ENCODE measurements at regions not wholly inside any gene's neighbourhood (a gene's known extent, or its start where the extent isn't known, plus 50 kb on each side); places are given as distances from the start of the nearest gene placed in this dataset.
"Not testable (repeated sequence)": the region's sequence is repeated elsewhere in the genome, so short reads cannot be mapped to it uniquely, and the experiment has no call there.

- DNase-seq = no peak
Observed at GRCh38 chr4:38280323-38280706, 320.1 kb downstream of the PTTG2 start.

DNA sequence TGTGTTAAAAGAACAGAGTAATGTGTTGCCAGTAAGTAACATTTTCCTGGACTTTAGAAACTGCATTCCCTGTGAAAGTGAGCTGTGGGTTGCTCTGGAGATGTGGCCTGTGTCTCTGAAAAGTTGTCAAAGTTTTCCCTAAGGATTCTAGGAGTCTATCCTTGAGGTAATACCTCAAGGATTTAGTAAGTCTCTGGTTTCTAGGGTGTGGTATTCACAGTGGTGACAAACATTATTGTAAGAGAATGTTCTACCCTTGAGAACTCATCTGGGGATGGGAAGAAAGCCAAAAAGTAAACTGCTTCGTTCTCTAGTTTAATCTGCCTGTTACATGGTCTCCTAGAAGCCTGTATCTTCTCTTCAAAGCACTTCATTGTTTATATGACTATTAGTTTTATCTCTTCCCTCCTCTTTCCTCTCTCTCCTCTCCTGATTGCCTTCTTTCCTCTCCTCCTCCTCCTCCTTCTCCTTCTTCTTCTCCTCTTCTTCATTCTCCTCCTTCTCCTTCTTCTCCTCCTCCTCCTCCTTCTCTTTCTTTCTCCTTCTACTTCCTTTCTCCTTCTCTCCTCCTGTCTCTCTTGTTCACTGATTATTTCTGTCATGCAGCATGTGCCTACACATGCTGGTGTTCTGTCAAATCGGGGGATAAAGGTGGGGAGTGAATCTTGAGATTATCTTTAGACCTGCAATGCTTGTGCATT lies 321.3 kb downstream of the PTTG2 start:
- DNase-seq = no peak

DNA sequence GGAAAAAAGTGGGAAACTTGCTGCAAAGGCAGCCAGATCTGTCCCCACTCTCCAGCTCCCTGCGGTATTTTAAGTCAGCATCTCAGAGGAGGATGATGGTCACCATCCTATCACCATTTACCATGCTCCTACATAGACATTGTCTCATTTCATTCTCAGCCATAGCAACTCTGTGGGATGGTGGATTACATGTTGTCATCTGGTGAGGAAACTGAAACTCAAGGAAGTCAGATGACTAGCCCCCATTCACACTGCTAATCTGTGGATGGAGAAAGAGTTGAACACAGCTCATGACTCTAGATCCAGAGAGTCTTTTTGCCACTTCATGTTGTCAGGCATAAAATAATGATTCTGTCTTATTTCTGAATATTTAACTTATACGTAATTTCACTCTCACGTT lies 323.5 kb downstream of the PTTG2 start:
- DNase-seq = no peak

DNA sequence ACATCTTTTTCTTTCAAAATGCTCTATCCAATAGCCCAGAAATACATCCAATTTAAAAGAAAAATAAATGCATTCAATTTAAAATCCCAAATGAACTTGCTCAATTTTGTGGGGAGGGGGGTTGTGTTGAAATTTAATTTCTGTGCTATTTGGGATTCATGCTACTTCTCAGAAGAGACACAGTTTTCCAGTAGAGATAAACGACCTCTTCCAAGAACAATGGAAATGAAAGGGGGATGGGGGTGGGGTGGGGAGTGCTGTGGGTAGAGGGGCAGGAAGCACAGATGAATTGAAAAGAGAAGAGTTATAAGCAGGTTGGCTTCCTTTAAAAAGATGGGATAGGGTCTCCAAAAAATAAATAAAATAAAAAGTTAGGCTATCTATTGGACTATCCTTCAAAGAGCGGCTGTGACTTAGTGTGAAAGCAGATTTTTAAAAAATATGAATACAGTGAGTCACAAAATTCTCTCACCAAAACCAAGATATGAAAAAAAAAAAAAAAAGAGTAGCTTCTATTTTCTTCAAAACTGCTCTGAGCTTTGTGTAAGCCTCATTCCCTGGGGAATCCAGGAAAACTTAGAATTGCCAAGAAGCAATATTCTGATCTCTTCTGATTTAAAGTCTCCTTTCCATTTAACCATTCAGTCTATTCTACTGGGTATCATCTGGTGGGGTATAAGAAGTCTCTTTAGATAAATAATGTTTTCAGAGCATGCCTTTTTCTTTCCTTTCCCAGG lies 324.3 kb downstream of the PTTG2 start:
- no peak for DNase-seq

DNA sequence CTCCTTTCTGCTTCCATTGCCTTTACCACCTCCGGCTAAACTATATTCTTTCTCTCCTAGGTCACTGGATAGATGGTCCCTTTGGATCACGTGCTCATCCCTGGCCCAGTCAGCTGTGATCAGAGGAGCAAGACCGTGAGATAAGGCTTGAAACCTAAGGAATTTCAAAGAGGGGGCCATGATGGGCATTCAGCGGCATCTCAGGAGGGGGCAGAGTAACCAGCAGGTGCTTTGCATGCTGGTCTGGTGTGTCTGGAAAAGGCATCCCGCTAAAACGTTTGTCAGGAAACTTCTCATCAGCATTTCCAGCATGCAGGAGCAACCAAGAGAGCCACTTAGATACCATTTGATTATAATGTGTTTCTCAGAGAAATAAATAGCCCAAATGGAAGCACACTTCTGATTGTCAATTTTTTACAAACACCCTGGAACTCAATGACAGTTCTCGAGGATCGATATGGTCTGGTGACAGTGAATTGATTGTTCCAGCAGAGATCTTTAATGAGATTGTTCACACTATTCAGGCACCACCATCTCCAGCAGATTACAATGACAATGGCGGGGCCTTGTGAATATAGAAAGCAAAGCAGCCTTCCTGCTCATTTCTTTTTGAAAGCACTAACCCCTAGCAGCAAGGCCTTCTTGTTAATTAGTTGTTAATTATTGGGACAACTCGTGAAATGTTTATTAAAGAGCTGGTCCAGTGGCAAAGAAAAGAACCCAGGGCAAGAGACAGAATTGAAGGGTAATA lies 327.1 kb downstream of the PTTG2 start:
- no peak for DNase-seq

DNA sequence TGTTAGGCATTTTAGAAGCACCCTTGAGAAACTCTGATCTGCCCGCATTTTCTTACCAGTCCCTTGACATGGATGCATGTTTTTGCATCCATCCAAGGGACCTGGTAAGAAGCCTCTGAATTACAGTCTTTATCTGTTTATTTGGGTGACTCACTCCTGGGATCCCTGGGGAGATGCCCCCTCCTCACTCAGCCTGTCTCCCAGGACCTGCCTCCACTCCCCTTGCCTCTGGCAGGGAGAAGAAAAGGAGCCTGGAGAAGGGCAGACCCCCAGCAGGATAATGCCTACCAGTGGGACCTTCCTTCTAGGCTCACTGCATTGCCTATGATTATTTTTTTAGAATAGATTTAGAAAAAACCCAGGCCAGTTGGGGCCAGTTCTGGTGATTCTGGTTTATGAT lies 329.4 kb downstream of the PTTG2 start:
- DNase-seq = no peak

- no peak for DNase-seq
Observed at GRCh38 chr4:38290366-38290765, 330.2 kb downstream of the PTTG2 start.

DNA sequence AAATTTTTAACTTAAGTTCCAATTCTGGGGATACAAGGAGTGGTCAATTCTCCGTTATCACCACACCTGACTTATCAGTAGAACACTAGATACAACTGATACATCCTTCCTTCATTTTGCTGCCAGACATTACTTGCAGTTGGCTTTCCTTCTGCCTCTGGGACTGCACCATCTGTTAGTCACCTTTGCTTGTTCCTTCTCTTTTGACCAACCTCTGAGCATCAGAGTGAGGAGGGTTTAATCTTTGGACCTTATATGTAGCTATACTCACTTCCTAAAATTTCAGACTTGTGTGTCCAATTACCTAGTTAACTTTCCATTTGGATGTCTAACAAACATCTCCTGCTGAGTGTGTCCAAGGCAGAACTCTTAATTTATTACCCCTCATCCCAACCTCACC lies 330.7 kb downstream of the PTTG2 start:
- no peak for DNase-seq

DNA sequence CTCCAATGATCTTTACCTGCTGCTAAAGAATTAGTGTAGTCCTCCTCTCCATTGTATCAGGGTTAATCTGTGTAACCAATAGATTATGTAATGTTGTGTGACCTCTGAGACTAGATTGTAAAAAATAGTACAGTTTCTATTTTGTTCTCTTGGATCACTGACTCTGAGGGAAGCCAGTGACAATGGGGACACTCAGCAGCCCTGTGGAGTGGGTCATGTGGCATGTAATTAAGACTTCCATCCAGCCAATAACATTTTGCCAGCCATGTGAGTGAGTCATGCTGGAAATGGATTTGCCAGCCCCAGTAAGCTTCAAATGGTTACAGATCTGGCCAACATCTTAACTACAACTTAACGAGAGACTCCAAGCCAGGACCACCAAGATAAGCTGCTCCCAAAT lies 332.3 kb downstream of the PTTG2 start:
- DNase-seq = no peak

- DNase-seq = no peak
Observed at GRCh38 chr4:38294238-38294637, 334.0 kb downstream of the PTTG2 start.

- DNase-seq = no peak
Observed at GRCh38 chr4:38297061-38297460, 336.9 kb downstream of the PTTG2 start.

GRCh38 chr4:38298868-38299713 lies 338.9 kb downstream of the PTTG2 start:
- no peak for DNase-seq

- DNase-seq = no peak
Observed at GRCh38 chr4:38302910-38303309, 342.7 kb downstream of the PTTG2 start.

DNA sequence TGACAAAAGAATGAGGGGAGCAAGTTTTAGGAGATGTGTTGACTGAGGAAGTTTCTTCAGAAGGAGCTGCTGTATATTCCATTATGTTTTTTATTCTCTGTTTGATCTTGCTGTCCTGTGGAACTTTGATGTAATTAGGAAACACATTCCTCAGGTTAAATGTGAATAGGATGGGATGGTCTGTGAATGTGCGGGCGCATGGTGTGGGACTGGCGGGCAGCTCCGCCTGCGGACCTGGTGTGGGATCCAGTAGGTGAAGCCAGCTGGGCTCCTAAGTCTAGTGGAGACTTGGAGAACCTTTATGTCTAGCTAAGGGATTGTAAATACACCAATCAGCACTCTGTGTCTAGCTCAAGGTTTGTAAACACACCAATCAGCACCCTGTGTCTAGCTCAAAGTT lies 344.3 kb downstream of the PTTG2 start:
- not testable (repeated sequence) for DNase-seq

- DNase-seq = no peak
Observed at GRCh38 chr4:38306482-38307071, 346.4 kb downstream of the PTTG2 start.

DNA sequence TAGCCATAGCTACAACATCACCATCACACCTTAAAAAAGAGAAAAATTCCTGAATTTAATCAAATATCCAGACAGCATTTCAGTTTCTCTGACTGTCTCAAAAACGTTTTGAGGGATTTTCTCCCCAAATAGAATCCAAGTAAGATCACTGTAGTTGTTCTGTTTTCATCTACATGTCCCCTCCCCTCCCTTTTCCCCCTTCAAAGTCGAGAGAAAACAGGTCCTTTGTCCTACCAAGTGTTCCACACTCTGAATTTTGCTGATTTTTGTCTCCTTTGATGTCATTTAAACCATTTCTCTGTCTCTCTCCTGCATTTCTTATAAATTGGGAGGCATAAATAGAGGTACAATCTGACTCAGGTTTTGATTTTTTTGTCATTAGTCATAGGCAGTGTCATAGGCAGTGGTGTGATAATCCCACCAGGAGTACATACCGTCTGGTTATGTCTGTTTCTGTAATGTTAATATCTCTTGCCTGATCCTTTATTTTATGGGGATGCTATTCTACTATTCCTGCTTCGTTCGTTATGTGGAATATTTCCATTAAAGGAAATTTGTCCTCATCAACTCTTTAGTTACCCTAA lies 348.6 kb downstream of the PTTG2 start:
- no peak for DNase-seq

GRCh38 chr4:38309471-38309870 lies 349.3 kb downstream of the PTTG2 start:
- no peak for DNase-seq

GRCh38 chr4:38310446-38311043 lies 350.3 kb downstream of the PTTG2 start:
- DNase-seq = no peak

GRCh38 chr4:38311495-38312126 lies 351.4 kb downstream of the PTTG2 start:
- no peak for DNase-seq

GRCh38 chr4:38313175-38313574 lies 350.8 kb upstream of the KLF3 start:
- DNase-seq = no peak

- DNase-seq = no peak
Observed at GRCh38 chr4:38313999-38314561, 349.9 kb upstream of the KLF3 start.

Measured in NCI-H1417 treated with DMSO at 0.1 percent for 48 hours (cell line).